GM19025 (cell line): ENCODE measurements at regions not wholly inside any gene's neighbourhood (a gene's known extent, or its start where the extent isn't known, plus 50 kb on each side); places are given as distances from the start of the nearest gene placed in this dataset.

Experiments used
- ATAC-seq: cut with Tn5 transposase; IDR thresholded peaks from one replicate; pipeline ENCODE4 v1.9.1; 2021; ENCODE audit warnings: mild to moderate bottlenecking, low read depth, moderate library complexity; ENCODE audit not compliant: unreplicated experiment

GRCh38 chr2:145015561-145015960, 495.6 kb upstream of the ZEB2 start:
- ATAC-seq = no peak

- ATAC-seq = no peak
These were observed 492.9 kb upstream of the ZEB2 start for GRCh38 chr2:145012806-145013205.

- no peak for ATAC-seq
These were observed 492.3 kb upstream of the ZEB2 start for GRCh38 chr2:145012214-145012670.

DNA sequence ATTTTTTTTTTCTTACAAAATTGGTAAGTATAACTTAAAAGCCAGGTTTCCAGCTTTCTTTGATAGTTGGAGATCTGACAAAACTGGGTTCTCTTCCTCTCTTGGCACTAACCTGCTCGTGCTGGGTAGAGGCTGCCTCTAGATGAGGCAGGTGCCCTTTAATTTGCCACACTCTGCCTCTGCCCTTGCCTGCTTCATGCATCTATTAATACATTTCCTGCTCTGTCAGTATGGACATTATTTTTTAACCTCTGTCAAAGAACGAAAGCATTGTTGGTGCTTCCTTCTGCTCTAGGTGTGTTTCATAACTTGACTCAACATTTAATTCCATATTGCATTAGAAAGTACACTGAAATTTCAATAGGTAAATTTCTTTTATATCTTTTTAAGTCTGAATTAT, 490.7 kb upstream of the ZEB2 start:
- no peak for ATAC-seq

DNA sequence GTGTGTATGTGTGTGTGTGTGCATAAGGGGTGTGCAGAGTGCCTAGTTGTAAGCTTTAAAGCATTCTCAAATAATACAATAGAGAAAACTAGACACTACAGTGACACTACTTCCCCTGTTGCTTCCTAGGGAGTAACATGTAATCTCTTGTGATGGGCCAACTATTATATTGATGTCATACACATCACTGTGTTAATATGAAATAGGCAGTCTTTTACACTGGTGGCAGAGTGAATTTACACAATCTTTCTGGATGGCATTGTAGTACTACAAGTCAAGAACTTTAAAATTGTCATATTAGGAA, 488.0 kb upstream of the ZEB2 start:
- ATAC-seq = no peak

DNA sequence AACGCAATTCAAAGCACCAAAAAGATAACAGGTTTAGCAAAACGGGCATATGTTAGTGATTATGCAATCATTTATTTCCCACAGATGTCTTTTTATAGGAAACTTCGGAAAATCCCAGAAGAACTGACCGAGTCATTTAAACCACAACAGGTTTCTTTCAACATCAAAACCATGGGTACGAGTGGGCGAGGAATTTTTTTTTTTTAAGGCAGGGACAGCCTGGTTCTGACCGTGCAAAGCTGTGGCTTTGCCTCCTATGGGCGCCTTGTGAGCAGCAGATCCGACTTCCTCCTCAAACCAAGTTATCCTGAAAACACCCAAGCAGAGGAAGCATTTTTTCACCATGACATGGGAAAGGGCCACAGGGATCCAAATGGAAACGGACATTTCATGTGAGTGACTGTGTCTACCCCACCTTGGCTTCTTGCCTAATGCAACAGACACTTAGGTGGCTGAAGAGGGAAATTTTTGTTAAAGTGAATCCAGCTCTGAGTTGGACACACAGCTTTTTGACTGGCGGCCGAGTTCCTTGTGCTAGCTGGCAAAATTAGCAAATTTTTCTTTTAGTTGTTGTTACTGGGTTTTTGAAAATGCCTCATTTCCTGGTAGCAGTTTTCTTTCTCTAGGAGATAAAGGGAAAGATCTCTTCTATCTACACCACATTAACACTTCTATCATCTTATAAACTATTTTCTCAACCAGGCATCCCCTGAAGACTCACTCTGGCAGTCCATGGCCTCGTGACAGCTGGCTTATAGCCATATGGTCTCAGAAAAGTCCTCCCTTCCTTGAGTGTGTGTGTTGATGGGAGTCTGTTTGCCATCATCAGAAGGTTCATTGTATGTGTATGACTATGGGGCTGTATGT, 487.4 kb upstream of the ZEB2 start:
- no peak for ATAC-seq

DNA sequence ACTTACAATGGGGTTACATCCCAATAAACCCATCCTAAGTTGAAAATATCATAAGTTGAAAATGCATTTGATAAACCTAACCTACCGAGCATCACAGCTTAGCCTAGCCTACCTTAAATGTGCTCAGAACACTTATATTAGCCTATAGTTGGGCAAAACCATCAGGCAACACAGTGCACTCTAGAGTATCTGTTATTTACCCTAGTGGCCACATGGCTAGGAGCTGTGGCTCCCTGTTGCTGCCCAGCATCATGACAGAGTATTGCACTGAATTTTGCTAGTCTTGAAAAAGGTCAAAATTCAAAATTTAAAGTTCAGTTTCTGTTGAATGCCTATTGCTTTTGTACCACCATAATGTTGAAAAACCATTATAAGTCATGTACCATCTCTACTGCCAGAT, 482.7 kb upstream of the ZEB2 start:
- ATAC-seq = no peak

GRCh38 chr2:145000376-145000775, 480.5 kb upstream of the ZEB2 start:
- ATAC-seq = no peak

GRCh38 chr2:144999936-145000335, 480.0 kb upstream of the ZEB2 start:
- ATAC-seq = no peak

- no peak for ATAC-seq
These were observed 479.4 kb upstream of the ZEB2 start for GRCh38 chr2:144999071-144999875.

GRCh38 chr2:144998435-144998834, 478.5 kb upstream of the ZEB2 start:
- ATAC-seq = no peak

DNA sequence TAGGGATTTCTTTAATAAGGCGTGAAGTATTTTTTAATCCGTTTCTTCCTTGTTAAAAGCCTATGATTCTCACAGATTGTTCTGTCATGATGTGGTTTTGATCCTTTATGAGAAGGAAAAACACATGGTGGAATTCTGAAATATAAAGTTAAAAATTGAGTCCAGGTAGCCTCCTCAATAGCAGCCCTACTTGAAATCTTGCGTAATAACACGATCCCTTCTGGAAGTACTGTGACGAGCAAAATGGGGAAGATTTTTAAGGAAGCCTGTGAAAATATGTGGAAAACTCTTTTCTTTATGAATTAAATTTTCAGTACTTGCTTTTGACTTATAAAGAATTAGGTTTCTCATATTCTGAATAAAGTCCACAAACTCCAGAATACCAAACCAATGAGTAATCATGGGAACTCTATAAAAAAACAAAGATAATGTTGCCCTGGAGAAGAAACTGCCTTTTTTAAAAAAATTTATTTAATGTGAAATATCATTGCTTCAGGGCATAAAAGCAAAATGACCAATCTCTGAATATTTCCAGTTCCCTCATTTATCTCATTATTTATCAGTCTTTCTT, 476.4 kb upstream of the ZEB2 start:
- ATAC-seq = no peak

- no peak for ATAC-seq
These were observed 475.6 kb upstream of the ZEB2 start for GRCh38 chr2:144995482-144995881.

DNA sequence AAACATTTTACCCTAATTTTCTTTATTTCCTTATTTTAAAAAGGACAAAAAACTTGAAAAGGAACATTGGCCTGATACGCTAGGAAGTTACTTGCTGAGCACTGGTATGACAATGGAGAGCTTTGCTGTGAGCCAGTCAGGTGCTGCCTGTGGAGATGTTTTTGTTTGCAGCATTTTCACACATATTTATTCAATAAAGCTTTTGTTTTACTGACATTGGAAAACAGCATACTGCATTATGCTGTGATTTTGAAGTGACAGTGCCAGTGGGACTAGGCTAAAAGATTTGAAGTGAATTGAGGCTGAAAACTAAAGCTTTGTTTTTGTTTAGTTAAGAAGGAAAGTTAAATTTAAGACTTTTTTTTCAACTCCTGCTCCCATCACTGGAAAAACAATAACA, 470.7 kb upstream of the ZEB2 start:
- ATAC-seq = no peak

DNA sequence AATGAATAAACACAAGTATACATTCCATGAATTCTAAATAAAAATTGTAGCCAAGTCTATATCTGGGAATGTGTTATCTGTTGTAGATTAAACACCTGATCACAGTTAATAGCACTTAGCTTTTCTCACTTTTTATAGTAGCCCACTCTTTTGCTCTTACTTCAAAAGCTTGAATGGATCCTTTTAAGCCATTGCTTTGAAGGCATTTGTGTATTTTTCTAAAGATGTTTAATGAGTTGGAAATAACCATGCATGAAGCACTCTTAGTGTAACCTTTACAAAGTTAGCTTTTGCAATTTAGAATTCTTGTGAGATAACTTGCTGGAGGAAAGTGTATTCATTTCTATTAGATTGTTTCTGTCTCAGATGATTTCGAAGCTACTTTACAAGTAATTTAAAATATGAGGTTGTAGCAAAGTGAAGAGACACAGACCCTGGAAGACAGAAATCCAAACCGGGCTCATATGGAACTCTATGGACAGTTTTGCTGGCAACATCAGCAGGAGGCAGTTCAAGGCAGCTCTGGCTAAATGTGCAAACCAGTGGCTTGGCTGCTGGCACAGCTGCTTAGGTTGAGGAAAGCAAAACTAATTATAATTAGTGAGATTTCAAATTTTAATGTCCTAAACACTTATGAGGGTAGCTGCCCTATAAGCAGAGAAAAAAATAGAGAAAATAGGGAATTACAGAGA, 469.8 kb upstream of the ZEB2 start:
- ATAC-seq = no peak

- ATAC-seq = no peak
These were observed 468.7 kb upstream of the ZEB2 start for GRCh38 chr2:144988591-144988990.

- no peak for ATAC-seq
These were observed 466.8 kb upstream of the ZEB2 start for GRCh38 chr2:144986691-144987090.

DNA sequence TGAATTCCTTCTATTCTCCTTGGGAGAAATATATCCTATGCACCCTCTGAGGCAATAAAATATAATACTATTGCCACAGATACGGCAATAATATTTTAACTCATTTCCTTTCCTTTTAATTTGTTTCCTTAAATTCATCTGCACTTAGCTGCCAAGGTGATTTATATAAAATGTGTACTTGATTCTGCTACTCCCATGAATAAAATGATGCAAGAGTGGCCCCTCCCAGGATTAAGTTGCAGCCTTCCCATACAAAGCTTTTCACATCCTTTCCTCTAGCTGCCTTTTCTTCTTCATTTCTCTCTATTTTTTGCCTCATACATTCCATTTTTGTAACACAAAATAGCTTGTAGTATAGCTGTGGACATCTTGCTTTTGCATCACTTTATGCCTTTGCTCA, 464.1 kb upstream of the ZEB2 start:
- no peak for ATAC-seq

DNA sequence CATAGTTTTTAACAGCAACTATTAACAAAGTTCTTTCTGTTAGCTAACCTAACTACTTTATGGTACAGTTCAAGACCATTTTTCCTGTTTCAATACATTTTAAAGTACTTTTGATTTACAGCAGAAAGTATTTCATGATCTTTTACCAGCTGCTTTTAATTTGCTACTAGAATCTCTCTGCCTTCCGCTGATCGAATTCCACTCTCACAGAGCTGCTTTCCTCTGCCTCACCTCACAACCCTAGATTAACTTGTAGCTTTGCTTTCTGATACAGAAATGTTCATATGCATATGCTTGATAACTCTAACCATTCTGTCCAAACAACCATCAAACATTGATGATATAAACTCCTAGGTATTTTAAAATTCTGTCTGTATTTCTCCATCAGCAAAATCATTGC, 463.2 kb upstream of the ZEB2 start:
- ATAC-seq = no peak

GRCh38 chr2:144982481-144982880, 462.6 kb upstream of the ZEB2 start:
- ATAC-seq = no peak

DNA sequence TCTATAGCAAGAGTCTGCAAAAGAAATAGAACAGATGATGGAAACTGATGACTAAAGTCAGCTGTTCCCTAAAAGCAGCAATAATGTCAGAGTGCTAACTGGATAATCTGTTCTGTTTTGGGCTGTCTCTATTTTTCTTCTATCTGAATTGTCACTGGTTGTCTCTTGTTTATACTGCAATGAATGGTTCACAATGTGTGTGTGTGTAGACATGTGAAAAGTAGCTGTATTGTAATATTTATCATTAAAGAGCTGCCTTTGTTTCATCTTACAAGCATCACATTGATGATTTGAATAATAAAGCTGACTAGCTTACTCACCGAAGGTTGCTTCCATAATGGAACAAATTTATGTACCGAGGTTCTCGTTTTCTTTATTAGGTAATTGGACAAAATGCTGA, 456.0 kb upstream of the ZEB2 start:
- ATAC-seq = no peak
